Middle frontal gyrus (tissue), 1 donor: ENCODE measurements at regions not wholly inside any gene's neighbourhood (a gene's known extent, or its start where the extent isn't known, plus 50 kb on each side); places are given as distances from the start of the nearest gene placed in this dataset.

Experiments used
- DNase-seq: peaks from one replicate; pipeline ENCODE4 v3.0.0-alpha.2; 2015; ENCODE audit warnings: low spot score; ENCODE audit errors: extremely low spot score

DNA sequence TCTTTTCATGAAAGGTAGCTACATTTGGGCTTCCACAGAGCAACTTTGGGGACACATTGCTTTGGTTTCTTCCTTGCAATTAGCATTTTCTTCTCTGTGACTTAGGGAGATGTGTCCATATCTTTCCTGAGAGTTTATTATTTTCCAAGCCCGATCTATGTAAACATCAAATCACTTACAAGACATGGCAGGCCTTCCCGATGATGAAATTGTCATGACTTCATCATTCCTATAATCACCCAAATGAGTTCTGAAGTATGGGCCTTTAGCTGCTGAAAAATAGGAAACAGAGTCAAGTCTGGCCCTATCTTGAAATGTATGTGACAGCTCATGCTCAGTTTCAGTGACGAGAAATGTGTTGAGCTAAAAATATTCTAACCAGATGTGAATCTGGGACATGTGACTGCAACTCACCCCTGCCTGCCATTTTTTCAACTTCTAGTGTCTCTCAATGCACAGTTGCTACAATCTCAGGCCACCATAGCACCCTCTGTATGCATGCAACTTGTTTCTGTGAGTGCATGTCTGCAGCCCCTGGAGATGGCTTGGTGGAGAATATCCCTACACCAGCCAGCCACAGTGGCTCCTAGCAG, 199.6 kb upstream of the MAF start:
- DNase-seq = no peak

DNA sequence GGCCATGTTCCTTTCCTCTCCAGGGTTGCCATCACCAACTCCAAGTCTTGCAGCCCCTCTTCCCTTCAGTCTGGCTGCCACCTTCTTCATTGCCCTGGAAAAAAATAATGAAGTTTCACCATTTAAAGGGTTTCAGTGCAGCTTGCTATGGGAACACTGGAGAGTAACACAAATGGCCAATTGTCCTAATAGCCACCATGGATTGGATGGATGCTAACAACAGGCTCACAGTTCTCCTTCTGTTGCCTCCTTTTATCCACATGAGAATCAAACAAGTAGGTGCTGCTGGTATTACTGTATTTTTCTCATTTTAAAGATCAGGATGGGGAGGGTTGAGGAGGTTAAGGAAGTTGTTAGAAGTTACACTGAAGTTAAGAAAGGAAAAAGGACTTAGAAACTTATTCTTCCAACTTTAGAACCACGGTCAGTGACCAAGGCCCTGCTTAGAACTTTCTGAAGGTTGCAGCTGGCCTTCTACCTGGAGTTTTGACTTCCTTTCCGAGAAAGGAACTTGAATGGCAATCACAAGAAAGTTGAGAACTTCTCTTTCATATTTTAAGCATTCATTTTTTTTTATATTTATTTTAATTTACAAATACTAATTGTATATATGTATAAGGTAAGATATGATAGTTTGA, 198.0 kb upstream of the MAF start:
- DNase-seq = no peak

DNA sequence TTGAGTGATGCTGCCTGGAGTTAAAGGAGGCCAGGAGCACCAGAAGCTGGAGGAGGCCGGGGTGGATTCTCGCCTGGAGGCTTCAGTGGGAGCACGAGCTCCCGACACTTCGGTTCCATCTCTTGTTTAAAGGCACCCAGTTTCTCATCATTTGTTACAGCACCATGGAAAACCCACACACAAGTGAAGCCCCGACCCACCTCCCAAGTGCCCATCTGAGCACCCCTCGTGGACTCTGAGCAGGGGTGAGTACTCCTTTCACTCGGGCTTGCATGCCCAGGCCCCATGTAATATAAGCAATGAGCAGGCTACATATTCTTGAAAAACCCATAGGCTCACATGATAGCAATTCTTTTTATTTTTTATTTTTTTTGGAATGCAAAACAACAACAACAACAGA, 196.9 kb upstream of the MAF start:
- no peak for DNase-seq

DNA sequence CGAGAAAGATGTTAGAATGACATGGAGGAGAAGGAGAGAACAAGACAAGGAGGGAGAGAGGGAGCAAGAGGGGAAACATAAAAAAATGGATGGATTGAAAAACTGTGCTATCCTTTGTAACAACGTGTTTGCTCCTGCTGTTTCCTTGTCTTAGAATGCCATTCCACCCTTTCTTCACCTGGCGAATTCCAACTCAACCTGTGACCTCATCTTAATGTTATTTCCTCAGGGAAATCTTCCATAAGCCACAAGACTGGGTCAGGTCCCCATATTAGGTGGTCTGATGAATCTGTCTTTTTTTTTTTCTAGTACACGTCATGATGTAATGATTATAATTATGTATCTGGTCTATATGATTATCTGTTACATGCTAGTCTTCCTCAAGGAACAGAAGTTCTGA, 195.0 kb upstream of the MAF start:
- no peak for DNase-seq

DNA sequence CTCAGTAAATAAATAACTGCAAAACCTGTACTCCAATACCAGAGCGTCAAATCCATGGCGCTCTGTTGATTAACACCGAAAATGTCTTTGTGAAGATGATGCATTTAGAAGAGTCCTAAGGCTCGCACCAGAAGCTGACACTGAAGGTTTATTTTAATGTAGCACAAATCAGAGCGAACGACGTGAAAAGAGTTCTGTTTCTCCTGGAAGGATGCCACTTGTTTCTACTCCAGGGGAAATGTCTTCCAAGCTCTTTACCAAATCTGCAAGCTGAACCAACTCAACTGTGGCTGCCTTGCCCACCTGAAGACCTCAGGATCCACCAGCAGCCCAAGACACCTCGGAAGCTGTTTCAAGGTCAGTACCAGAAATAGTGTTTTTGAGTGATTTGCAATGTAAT, 194.4 kb upstream of the MAF start:
- no peak for DNase-seq

DNA sequence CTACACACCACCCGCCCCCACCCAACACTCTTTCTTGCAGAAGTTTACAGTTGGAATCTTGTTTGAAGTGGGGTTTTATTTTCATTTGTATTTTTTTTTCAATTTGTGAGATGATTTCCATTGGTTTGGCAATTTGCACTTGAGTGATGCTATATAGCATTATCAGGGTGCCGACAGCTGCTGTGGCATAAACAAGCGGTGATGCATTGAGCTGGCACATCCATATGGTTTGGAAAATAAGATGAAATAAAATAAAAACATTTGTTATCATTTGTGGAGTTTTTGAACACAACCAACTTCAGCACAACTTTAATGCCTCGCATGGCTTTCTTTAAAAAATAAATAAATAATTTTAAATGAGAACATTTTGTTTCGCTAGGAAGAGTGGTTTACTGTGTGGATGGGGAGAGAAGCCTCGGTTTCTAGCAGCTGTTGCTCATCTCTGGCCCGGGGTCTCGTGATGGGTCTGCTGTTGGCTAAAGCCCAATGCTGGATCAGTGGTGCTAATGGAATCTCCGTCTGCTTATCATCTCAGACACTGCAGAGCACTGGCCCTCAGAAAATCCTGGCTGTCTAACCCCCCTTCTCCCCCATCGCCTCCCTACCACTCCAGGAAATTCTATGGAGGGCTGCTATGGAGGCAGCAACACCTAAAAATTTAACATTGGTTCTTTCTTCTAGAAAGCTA, 192.3 kb upstream of the MAF start:
- DNase-seq = no peak

DNA sequence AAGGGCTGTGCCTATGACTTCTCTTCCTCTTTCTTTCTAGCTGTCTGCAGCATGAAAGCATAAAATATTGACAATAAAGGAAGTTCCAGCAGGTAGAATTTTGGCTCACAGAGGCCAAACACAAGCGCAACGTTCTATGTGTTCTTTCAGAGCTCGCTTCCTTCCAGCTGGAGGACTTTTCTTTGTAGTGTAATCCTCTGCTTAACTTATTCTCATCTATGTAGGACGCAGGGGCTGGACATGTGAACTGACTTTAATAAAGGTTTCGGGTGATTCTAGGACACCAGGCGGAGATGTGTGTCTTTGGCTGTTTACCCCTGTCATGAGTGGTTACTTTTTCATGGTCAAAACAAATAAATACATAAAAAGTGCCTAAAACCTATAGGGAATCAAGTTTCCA, 191.5 kb upstream of the MAF start:
- DNase-seq = no peak

DNA sequence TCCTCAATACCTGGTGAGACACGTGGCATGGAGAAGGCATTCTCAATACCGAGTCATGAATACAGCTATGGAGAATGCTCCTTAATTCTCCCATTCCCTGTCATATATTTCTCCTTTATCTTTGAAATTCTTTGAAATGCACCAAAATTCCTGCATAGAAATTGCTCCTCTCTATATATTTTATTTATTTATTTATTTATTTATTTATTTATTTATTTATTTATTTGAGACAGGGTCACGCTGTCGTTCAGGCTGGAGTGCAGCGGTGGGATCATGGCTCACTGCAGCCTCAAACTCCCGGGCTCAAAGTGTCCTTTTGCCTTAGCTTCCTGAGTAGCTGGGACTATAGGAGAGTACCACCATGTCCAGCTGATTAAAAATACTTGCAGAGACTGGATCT, 190.3 kb upstream of the MAF start:
- DNase-seq = no peak

DNA sequence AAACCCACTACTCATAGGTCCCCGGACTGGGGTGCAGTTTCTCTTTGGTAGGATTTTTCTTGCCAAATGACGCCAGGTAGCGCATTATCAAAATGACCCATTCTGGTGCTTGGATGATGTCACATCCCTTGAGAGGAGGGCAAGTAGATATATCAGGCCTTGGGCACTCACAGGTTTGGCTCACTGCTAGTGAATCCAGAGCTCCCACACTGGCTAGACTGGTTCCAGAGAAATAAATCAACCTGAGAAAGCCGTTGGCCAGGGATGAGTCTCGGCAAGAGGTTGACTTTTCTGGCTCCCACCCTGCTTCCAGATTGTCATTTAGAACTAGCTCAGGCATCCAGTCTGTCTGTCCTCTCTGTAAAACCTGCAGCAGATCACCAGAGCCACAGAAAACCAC, 188.4 kb upstream of the MAF start:
- DNase-seq = no peak

DNA sequence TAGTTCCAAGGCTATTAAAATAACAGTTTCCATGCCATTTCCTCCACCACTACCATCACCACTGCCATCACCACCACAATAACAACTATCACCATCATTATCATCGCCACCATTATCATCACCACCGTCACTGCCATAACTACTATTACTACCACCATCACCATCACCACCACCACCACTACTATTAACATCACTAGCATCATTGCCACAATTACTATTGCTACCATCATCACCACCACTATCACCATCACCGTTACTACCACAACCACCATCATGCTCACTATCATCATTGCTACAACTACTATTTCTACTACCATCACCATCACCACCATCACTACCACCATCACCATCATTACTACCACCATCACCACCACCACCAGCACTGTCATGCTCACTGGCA, 185.9 kb upstream of the MAF start:
- DNase-seq = no peak

DNA sequence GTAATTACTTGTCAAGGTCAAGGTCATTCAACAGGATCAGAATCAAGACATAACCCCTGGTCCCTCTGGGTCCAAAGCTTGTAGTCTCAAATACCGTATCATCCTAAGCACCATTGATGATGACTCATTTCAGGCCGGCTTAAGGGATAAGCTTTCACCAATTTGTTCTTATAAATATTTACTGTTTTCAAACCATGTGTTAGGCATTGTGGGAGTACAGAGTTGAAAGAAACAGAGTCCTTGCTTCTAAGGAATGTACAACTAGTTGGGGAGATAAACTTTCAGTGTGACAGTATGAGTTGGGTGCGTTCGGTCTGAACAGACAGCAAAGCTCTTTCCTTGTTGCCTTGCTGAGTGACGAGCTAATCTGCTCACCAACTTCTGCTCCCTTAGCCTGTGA, 183.5 kb upstream of the MAF start:
- DNase-seq = no peak

DNA sequence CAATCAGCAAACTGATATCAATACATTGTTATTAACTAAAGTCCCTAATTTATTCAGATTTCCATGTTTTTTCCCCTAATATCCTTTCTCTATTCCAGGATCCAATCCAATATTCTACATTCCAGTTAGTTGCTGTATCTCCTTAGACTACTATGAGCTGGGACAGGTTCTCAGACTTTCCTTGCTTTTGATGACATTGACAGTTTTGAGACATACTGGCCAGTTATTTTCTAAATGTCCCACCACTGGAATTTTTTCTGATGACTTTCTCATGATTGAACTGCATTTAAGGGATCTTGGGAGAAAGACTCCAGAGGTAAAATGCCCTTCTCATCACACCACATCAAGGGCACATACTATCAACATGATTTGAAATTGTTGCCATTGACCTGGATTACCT, 177.1 kb upstream of the MAF start:
- DNase-seq = no peak

DNA sequence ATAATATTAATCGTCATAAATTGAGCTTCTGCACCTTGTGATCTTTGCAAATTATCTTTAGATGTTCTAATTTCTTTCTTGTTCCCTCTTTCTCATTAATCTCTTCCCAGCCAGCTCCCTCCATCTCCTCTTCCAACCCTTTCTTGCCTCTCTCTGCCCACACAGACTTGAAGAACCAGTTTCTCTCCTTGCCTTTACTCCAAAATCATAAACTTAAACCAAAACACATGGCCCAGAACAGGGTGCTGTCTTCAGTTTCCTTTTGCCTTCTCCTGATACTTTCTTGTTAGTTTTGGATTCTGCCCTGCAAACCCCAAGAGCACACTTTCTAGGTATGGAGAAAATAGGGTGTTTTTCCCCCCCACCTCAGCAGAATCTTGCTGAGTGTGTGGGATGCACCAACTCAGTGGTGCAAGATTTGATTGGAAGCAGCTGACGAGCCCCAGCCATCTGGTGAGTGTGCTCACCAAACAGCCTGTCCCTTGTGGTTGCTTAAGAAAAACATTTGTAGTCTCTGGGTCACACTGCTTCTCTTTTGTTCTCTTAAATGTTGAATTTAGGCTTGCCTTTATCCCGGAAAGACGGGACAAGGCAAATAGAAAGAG, 175.8 kb upstream of the MAF start:
- no peak for DNase-seq

DNA sequence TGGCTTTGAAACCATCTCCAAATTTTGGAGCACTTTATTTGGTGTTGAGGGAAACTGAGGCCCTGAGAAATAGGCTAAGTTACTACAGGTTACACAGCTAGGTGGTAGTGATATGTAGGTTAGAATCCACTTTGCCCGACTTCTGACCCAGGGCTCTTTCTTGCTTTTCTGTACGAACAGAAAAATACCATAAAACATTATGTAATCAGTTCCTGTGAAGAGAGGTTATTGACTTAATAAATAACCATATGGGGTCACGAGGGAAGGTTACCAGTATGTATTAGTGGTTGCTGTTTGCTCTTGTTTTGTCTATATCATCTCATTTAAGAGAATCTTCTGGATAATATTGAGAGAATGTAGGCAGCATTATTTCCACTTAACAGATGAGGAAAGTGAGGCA, 172.2 kb upstream of the MAF start:
- DNase-seq = no peak

DNA sequence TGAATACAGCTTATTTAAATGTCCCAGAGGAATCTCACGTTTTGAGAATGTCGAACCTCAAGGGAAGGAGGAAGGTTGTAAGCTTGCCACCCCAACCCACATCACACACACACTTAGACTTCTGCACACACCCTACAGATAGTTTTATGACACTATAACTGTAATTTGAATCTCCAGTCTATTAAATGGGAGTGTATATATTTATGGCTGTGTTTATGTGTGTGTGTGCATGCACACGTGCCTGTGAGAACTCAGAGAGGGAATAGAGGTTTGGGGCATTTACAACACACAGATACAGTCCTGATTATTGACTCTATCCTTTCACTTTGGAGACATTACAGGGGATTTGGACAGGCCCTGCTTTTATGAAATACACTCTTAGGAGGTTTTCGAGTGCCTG, 171.5 kb upstream of the MAF start:
- no peak for DNase-seq

DNA sequence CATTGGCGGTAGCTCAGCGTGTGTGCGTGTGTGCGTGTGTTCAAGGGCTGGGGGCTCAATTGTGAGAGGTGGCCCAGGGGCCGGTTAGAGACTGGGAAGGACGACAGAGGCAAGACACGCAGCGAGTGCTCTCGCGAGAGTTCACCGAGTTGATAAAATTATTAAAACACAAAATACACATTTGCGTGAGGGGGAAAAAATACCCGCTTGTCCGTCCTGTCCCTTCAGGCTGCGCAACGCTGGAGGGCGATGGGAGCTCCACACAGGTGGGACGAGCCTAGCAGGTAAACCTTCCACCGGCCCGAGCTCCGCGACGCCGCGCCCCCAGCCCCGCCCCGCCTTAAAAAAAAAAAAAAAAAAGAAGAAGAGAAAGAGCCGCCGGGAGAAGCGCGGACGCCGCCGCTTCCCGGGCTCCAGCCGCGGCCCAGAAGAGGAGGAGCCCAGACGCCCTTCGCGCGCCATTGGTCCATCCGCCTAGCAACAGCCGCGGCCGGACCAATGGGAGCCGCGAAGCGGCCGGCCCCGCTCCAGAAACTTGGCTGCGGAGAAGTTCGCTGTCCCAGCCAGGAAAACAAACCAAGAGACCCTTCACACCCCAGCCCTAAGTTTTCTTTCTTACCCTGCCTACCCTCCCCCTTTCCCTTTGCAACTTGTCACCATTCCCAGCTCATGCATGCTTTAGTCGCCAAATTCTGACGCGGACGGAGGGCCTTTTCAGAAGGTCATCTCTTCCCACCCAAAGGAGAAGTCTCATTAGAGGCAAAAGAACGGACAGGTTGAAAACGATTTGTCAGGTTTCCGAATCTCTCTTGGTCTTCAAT, 169.9 kb upstream of the MAF start:
- peak; percentile 79 for DNase-seq

DNA sequence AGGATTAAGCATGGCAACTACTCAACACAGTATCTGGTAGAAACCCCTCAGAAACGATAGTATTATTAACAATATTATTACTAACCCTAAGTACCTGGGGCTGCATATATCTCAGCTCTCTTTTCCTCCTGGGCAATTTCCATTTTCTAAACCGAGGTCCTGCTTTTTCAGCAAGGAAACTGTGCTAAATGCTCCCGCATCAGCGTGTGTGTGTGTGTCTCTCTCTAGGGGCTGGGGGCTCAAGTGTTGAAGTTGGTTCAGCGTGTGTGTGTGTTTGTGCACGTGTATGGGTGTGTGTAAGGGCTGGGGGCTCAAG, 169.3 kb upstream of the MAF start:
- no peak for DNase-seq

DNA sequence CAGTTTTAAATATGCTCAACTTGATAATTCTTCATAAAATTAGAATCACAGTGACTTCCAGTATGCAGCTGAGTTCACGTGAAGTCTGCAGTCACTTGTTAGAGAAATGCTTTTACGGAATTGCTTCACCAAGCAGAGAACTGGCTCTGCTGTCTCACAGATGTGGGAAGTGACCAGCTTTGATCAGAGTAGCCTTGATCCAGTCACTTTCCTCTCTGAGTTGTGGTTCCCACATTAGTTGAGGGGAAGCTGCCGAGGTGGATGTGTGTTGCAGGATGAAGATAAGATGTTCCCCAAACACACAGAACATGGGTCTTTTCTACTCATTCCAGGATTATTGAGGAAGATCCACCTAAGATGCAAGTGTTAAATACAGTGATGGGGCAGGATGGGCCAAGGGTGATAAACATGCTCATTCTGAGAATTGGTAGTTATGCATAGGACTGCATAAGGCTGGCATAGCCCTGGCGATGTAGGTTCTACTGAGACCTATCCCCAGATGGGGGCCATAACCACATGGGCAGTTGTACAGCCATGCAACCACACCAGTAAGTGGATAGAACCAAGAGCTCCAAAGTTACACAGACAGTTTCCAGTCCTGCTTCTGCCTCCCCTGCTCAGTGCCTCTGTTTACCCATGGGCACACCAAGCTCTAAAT, 168.9 kb upstream of the MAF start:
- no peak for DNase-seq

DNA sequence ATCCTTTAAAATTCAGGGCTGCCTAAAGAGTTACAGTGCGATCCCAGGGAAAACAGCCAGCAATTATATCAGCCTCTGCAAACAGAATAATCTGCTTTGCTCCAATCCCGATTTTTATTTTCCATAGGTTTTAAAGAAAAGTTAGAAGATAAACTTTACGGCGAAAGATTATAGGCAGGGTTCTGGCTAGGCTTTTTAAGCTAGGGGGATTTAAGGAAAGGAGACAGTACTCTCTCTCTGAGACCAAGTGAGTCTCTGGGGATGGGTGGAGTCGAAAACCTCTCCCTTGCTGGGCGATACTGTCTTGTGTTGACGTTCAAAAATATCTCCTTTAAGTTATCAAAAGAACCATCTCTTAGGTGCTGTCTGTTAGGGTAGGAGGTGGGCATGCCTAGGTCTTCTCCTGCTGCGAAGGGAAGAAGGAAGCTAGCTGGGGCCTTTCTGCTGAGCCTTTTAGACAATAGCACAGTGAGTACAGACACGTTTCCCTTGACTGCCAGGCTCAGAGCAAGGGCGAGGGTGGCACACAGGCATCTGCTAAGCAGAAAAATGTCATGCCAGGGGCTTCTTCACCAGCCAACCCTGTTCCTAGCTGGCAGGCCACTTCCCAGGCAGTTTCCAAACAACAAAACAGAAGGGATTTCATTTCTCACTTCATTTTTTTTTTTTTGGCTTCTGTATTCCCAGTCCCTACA, 167.9 kb upstream of the MAF start:
- no peak for DNase-seq

DNA sequence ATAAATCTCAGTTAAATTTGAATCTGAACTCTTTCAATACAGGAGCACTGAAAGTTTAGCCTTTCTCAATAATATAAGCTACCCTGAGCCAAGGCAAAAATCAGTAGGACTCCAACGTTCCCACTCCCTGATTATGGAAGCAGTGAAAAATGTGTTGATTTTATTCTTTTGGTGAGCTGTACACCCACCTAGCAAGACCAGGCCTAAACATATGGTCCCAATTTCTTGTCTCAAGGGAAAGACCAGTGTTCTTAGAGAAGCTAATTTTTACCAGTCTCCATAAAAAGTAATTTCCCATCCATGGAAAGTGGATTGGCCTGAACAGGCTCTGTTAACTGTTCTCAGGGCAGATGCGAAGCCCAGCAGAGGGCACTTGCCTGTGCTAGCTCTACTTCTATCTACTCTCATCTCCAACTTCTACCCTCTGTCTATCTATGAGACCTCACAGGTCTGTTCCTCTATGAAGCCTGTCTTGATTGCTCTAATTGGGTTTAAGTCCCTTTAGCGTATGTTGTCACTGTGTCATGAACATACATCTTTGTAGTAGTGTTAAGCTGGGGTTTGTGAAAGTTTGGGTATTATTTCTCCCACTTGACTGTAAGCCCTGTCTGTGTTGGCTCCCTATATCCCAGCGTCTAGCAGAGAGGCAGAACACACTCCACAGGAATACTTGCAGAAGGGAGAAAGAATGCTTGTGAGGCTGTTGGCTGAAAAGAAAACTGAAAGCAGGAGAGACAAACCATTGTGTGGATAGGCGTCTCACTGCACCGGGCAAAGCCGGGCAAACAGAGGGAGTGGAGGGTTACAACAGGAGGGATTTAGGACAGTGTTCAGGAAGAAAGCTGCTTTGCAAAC, 167.1 kb upstream of the MAF start:
- DNase-seq = peak; percentile 27
